DND-41 (cell line): ENCODE measurements at regions not wholly inside any gene's neighbourhood (a gene's known extent, or its start where the extent isn't known, plus 50 kb on each side); places are given as distances from the start of the nearest gene placed in this dataset.

ENCODE experiments used
- EZH2 ChIP-seq: IDR thresholded peaks from 3 replicates; pipeline ENCODE4 v1.6.1; 2012; ENCODE audit warnings: borderline replicate concordance, low read depth, mild to moderate bottlenecking, moderate library complexity, low read length, inconsistent platforms; ENCODE audit not compliant: severe bottlenecking
- TF ChIP-seq, protein P1 (sequence below): IDR thresholded peaks from 2 replicates; pipeline ENCODE4 v1.5.1; 2012; ENCODE audit warnings: borderline replicate concordance, low read length, moderate library complexity, mild to moderate bottlenecking; ENCODE audit not compliant: poor library complexity, severe bottlenecking; ENCODE audit errors: extremely low read depth

DNA sequence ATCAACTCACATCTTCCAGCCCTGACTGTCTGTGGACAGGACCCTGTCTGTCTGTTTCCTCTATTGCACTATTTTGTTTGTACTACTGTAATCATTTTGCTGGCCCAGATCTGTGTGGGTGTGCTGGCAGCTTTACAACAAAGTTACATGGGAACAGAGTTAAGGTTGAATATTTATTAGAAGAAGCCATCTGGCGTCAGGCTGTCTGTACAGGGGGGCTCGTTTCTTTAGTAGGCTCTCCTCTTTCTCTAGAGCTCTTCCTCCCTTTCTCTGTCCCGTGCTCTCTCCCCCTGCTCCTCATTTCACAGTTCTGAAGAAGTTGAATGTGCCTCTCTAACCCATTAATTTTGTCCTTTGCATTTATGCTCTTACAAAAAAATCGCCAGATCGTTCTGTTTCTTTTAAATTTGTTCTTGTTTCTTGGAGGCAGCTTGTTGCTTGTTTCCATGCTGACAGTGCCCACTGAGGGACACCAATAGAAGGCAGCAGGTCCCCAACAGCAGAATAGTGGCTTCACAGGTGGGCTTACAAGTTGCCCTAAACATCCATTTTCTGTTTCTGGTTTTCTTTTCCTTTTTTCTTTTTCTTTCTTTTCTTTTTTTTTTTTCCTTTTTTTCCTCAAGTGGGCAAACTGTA is 315.2 kb upstream of the ZEB2 start:
- TF ChIP-seq, protein P1, sequence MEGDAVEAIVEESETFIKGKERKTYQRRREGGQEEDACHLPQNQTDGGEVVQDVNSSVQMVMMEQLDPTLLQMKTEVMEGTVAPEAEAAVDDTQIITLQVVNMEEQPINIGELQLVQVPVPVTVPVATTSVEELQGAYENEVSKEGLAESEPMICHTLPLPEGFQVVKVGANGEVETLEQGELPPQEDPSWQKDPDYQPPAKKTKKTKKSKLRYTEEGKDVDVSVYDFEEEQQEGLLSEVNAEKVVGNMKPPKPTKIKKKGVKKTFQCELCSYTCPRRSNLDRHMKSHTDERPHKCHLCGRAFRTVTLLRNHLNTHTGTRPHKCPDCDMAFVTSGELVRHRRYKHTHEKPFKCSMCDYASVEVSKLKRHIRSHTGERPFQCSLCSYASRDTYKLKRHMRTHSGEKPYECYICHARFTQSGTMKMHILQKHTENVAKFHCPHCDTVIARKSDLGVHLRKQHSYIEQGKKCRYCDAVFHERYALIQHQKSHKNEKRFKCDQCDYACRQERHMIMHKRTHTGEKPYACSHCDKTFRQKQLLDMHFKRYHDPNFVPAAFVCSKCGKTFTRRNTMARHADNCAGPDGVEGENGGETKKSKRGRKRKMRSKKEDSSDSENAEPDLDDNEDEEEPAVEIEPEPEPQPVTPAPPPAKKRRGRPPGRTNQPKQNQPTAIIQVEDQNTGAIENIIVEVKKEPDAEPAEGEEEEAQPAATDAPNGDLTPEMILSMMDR: no peak
- no peak for TF ChIP-seq EZH2
